Keratinocyte (primary cell): ENCODE measurements at regions not wholly inside any gene's neighbourhood (a gene's known extent, or its start where the extent isn't known, plus 50 kb on each side); places are given as distances from the start of the nearest gene placed in this dataset.

ENCODE experiments used
- DNase-seq: peaks from one replicate; pipeline ENCODE4 v3.0.0-alpha.2; 2011; ENCODE audit warnings: low read depth, missing footprints, low spot score
- FAIRE-seq: peaks from 2 replicates; lab custom pipeline; 2011; peaks lifted over from hg19 to GRCh38; lab: Jason Lieb, UNC
- H2AFZ ChIP-seq: 2 replicates; pipeline ENCODE4 v1.6.0; 2012; ENCODE audit warnings: low read length, control low read depth, inconsistent platforms; ENCODE audit not compliant: control insufficient read depth
- H3K27ac ChIP-seq: 2 replicates; pipeline ENCODE4 v1.5.1; 2011; ENCODE audit warnings: low read length; ENCODE audit not compliant: control insufficient read depth, insufficient read depth
- H3K27me3 ChIP-seq: 3 replicates; pipeline ENCODE4 v1.6.0; 2011; ENCODE audit warnings: low read length; ENCODE audit not compliant: control insufficient read depth, insufficient read depth; ENCODE audit errors: extremely low read depth
- H3K36me3 ChIP-seq, 2 experiments: 2 replicates in 1 of 2; 3 replicates in 1 of 2; pipeline ENCODE4 v1.5.1; 2011; ENCODE audit warnings: low read length in 2 of 2, mild to moderate bottlenecking in 1 of 2; ENCODE audit not compliant: control insufficient read depth in 2 of 2, insufficient read depth in 2 of 2; ENCODE audit errors: extremely low read depth in 1 of 2
- H3K4me1 ChIP-seq: 3 replicates; pipeline ENCODE4 v1.5.1; 2011; ENCODE audit warnings: low read length; ENCODE audit not compliant: control insufficient read depth, insufficient read depth; ENCODE audit errors: extremely low read depth
- H3K4me2 ChIP-seq: 3 replicates; pipeline ENCODE4 v1.6.0; 2011; ENCODE audit warnings: low read depth, low read length; ENCODE audit not compliant: control insufficient read depth, insufficient read depth; ENCODE audit errors: extremely low read depth
- H3K4me3 ChIP-seq, 3 experiments: fragments of 200-600 bp in 1 of 3; sonication (generic) in 1 of 3; 2 replicates in 2 of 3; 3 replicates in 1 of 3; pipeline ENCODE4 v1.5.1; 2011 to 2016; ENCODE audit warnings: low read length in 3 of 3, mild to moderate bottlenecking in 3 of 3, control low read depth in 2 of 3, inconsistent platforms in 1 of 3, low read depth in 1 of 3, mixed read lengths in 1 of 3, mixed run types in 1 of 3, moderate library complexity in 1 of 3; ENCODE audit not compliant: control insufficient read depth in 2 of 3, insufficient read depth in 2 of 3; ENCODE audit errors: extremely low read depth in 1 of 3
- H3K79me2 ChIP-seq: 2 replicates; pipeline ENCODE4 v1.6.0; 2012; ENCODE audit warnings: low read length; ENCODE audit not compliant: control insufficient read depth, insufficient read depth
- H3K9ac ChIP-seq: 3 replicates; pipeline ENCODE4 v1.6.0; 2011; ENCODE audit warnings: low read length; ENCODE audit not compliant: control insufficient read depth, insufficient read depth; ENCODE audit errors: extremely low read depth
- H3K9me1 ChIP-seq: 3 replicates; pipeline ENCODE4 v1.6.0; 2011; ENCODE audit warnings: low read length; ENCODE audit not compliant: control insufficient read depth, insufficient read depth; ENCODE audit errors: extremely low read depth
- H3K9me3 ChIP-seq: 2 replicates; pipeline ENCODE4 v1.5.1; 2012; ENCODE audit warnings: low read depth, low read length; ENCODE audit not compliant: control insufficient read depth
- H4K20me1 ChIP-seq: 3 replicates; pipeline ENCODE4 v1.6.0; 2011; ENCODE audit warnings: low read length; ENCODE audit not compliant: control insufficient read depth, insufficient read depth; ENCODE audit errors: extremely low read depth
- EZH2 ChIP-seq: IDR thresholded peaks from one replicate; pipeline ENCODE4 v1.6.1; 2012; ENCODE audit warnings: inconsistent platforms, mild to moderate bottlenecking, low read length, moderate library complexity
- dilution Hi-C: fragments of 300-500 bp; cut with MboI; formaldehyde crosslinking; loops from one replicate; pipeline ENCODE4 v1.7.0; 2020; ENCODE audit warnings: low sequenced_read_pairs; ENCODE audit not compliant: extremely low pct_ligation_motif_present
- TF ChIP-seq, protein P1 (sequence below), 3 experiments: IDR thresholded peaks in 1 of 3; conservative IDR thresholded peaks in 1 of 3; optimal IDR thresholded peaks in 1 of 3; 2 replicates in 2 of 3; 3 replicates in 1 of 3; pipeline versions ENCODE3 to v1.5.1; 2011; ENCODE audit warnings: low read length in 3 of 3, mild to moderate bottlenecking in 3 of 3, moderate library complexity in 2 of 3, control low read depth in 1 of 3, inconsistent platforms in 1 of 3; ENCODE audit not compliant: insufficient read depth in 2 of 3; ENCODE audit errors: extremely low read depth in 1 of 3

- DNase-seq (no peak), FAIRE-seq (no peak)
- dilution Hi-C loops: no loop called here
- no peaks in the 10 kb centered on the region for H4K20me1 ChIP-seq
- H3K9ac ChIP-seq: no peak overlapping the region
- H3K79me2 ChIP-seq: no peaks in the 10 kb centered on the region
- H2AFZ ChIP-seq: no peak overlapping the region
- no peaks in the 10 kb centered on the region for H3K4me1 ChIP-seq
- H3K9me3 ChIP-seq: no peaks in the 10 kb centered on the region
- TF ChIP-seq EZH2: no peak
- TF ChIP-seq, protein P1, sequence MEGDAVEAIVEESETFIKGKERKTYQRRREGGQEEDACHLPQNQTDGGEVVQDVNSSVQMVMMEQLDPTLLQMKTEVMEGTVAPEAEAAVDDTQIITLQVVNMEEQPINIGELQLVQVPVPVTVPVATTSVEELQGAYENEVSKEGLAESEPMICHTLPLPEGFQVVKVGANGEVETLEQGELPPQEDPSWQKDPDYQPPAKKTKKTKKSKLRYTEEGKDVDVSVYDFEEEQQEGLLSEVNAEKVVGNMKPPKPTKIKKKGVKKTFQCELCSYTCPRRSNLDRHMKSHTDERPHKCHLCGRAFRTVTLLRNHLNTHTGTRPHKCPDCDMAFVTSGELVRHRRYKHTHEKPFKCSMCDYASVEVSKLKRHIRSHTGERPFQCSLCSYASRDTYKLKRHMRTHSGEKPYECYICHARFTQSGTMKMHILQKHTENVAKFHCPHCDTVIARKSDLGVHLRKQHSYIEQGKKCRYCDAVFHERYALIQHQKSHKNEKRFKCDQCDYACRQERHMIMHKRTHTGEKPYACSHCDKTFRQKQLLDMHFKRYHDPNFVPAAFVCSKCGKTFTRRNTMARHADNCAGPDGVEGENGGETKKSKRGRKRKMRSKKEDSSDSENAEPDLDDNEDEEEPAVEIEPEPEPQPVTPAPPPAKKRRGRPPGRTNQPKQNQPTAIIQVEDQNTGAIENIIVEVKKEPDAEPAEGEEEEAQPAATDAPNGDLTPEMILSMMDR (optimal IDR thresholded peaks at IDR 0.05 in 1 of 3, IDR thresholded peaks at IDR 0.05 in 1 of 3, conservative IDR thresholded peaks at IDR 0.05 in 1 of 3; ENCODE audit: extremely low read depth in 1 of 3, insufficient read depth in 2 of 3, low read length in 3 of 3): no peak
- no peak overlapping the region for H3K27ac ChIP-seq
- no peak overlapping the region for H3K4me2 ChIP-seq
- no peaks in the 10 kb centered on the region for H3K36me3 ChIP-seq
- no peak overlapping the region for H3K4me3 ChIP-seq
- H3K27me3 ChIP-seq: peaks cover 5% of the 10 kb centered on the region
- H3K9me1 ChIP-seq: no peaks in the 10 kb centered on the region
Observed at GRCh38 chr1:99396389-99396788, 132.1 kb downstream of the PLPPR4 start.

- Histone ChIP-seq H4K20me1 (no peaks in the 10 kb centered on the region), H3K9ac (no peak overlapping the region), H3K27me3 (peaks cover 5% of the 10 kb centered on the region), H3K79me2 (no peaks in the 10 kb centered on the region), H3K36me3 (no peaks in the 10 kb centered on the region), H2AFZ (no peak overlapping the region), H3K4me3 (no peak overlapping the region), H3K9me3 (no peaks in the 10 kb centered on the region), H3K4me1 (no peaks in the 10 kb centered on the region), H3K4me2 (no peak overlapping the region), H3K27ac (no peak overlapping the region), H3K9me1 (no peaks in the 10 kb centered on the region)
- TF ChIP-seq, protein P1 (optimal IDR thresholded peaks at IDR 0.05 in 1 of 3, IDR thresholded peaks at IDR 0.05 in 1 of 3, conservative IDR thresholded peaks at IDR 0.05 in 1 of 3; ENCODE audit: extremely low read depth in 1 of 3, insufficient read depth in 2 of 3, low read length in 3 of 3): no peak
- TF ChIP-seq EZH2: no peak
- FAIRE-seq (no peak), DNase-seq (no peak)
- dilution Hi-C loops: no loop called here
Observed at GRCh38 chr1:99397029-99397428, 132.7 kb downstream of the PLPPR4 start.
